GM19463 (cell line): ENCODE measurements at regions not wholly inside any gene's neighbourhood (a gene's known extent, or its start where the extent isn't known, plus 50 kb on each side); places are given as distances from the start of the nearest gene placed in this dataset.

Source experiments
- ATAC-seq: cut with Tn5 transposase; IDR thresholded peaks from one replicate; pipeline ENCODE4 v1.9.1; 2021; ENCODE audit warnings: mild to moderate bottlenecking, moderate library complexity; ENCODE audit not compliant: unreplicated experiment

DNA sequence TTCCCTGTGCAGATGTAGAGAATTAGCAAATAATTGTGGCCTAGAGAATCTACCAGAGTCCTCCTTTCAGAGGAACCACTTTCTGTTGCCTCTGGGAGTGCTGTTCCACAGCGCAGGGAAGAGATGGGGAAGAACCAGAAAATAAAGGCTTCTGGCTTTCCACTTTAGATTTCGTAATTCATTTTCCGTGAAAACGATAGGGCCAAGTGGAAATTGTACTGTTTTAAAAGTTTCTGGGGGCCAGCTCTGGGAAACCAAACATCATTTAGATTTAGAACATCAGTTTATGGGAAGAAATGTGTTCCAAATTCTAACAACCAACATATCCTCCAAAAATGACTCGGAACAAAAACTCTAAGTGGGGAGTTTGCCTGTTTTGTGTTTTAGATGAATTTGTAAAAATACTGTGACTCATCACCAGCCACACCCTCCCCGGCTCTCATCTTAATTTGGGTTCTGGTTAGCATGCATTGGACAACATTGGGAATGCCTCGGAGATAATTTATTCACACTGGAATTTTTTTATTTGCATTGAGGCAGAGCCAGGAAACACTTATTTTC is 65.2 kb upstream of the LNX1 start:
- ATAC-seq = no peak

DNA sequence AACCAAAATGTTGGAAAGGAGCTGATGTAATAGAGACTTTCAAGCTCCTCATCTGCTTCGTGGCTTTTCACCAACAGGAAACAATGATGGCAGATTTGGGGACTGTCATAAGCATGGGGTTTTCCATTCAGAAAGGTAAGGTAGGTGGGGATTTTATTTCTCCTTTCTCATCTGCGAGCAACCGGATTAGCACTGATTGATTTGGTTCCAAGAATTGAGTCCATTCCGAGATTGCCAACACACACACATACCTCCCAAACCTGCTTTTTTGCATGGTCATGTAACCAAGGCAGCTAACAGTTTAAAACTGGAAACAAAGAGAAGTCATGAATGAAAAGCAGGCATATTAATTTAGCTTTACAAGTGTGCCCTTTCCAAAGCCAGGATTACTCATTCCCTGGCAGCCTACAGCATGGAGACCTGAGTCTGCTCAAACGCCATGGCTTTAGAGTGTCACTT is 63.0 kb upstream of the LNX1 start:
- no peak for ATAC-seq

DNA sequence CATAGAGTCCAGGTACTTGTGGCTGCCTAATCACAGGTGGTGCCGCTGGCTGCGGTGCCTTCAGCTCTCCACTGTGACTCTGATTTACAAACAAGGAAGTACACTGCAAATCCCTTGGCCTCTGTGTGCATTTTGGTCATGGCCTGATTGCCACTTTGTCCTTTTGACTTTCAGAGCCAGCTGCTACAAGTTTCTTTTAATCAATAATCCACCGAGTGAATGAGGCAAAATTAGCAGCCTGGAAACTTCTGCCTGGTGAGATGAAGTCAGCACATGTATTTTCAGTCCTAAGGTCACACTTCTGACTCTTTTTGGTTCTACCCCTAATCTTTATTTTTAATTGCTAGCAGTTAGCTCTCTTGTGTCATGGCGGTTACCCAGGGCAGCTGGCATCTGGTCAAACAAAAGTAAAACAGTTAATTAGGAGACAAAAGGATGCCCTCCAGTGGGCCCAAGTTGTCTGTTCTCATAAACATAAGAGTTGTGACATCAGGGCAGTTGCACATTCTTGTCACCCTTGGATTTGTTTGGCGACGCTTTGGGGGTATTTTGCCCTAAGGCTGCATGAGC is 62.3 kb upstream of the LNX1 start:
- peak; percentile 81 for ATAC-seq

DNA sequence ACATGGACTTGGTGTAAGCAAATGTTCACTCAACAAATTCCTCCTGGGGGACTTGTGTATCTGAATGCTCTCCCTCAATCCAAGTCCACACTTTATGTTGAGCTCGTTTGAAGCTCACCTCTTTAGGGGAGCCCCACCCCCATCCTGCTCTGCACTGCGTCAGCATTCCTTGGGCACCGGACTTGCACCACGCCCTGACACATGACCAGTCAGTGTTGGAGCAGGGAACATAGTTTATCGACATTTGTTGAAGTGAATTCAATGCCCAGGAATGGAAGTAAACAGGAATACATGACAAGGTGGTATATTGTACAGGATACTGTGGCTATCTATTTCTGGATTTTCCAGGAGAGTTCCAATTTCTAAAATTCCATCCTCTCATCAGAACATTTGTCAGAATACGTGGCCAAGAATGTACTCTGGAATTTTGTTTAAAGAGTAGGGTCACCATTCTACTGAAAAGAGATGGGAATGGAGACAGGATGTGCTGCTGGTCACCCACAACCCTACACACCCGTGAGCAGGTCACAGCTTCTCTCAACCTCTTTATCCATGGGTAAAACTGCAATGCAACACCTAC is 60.0 kb upstream of the LNX1 start:
- no peak for ATAC-seq

DNA sequence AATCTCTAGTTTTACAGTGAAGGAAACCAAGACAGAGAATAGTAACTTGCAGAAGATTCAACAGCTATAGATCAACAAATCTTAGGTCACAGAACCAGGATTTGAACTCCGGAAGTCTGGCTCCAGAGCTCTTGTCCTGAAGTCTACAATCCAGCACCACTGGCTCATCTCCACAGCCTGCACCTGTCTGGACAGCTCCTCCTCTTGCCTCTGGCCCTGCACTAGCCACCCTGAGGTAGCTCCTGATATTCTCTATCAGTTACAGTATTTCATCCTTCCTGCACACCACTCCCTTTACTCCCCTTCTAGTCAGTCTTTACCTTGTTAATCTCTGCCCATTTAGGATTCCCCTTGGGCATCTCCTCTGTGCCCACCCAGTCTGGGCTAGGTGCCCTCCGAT is 58.1 kb upstream of the LNX1 start:
- no peak for ATAC-seq

DNA sequence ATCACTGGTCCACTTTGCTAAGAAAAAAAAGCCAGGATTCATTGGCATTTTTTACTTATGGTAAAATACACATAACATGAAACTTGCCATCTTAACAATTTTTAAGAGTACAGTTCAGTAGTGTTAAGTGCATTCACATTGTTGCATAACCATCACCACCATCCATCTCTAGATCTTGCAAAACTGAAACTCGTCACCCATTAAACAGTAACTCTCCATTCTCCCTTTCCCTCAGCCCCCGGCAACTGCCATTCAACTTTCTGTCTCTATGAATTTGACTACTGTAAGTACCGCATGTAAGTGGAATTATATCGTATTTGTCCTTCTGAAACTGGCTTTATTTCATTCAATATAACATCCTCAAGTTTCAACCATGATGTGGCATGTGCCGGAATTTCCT is 56.3 kb upstream of the LNX1 start:
- ATAC-seq = peak; percentile 71

DNA sequence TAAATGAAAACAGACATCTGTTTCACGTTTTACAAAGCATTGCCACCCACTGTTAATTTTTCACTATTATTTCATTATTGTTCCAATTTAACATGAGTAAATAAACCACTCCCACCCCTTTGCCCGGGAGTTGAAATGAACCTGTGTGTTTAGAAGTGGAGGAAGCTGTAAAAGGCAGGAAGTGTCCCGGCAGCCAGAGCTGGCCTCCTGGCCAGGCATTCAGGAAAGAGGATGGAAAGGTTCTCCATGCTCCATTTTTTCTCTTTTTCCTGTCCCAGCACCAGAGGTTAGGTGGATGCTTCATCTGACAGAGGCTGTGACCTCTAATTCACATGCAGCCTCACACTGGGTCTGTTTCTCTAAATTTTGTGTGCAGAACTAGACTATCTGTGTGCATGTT is 55.5 kb upstream of the LNX1 start:
- no peak for ATAC-seq

DNA sequence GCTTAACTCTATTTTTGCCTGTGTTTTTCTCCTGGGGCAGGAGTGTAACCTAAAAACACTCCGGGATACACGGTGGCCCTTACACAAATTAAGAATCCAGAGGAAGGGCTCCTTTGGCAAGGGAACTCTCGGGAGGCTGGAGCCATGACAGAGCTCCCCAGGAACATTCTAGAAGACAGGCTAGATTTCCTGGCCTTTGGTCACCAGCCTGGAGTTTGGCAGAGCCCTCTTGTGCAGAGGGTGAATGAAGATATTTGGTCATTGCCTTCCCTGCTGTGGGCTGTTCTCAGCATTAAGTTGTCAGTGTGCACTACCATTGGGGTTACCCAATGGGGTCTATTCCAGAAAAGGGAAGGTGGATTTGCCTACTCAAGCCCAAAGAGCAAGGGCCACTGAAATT is 53.8 kb upstream of the LNX1 start:
- no peak for ATAC-seq

DNA sequence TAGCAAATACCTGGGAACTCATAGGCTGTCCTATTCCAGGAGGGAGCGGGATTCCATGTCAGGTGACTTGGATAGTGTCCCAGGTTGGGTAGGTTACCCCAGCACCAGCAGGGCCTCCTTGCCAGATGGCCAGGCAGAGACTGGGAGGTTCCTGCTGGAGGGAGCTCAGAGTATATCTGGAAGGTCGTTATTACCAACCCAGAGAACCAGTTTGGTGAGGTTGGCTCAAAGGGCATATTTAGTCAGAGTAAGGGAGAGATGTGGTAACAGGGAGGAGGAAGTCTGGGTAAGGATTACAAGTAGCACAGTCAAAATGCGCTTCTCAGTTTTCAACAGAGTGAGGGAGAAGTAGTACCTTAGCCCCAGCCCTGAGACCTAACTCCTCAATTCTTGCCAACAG is 53.3 kb upstream of the LNX1 start:
- ATAC-seq = peak; percentile 24
